ENCODE measurements at regions not wholly inside any gene's neighbourhood (a gene's known extent, or its start where the extent isn't known, plus 50 kb on each side); places are given as distances from the start of the nearest gene placed in this dataset.

GRCh38 chr3:187971629-187972028 lies 182.3 kb upstream of the LPP start:
- POLR2A ChIA-PET: interaction anchor here (0.8 kb wide), 1 partner anchor 226 kb away, joined by 3 read pairs; no protein-coding TSS in a partner anchor
- no peak overlapping the region for H3K9ac ChIP-seq (ENCODE audit: low read length)
- peaks cover 0 to 27% of the 10 kb centered on the region in 2 experiments; a peak in 2 of 4 replicates for H3K4me1 ChIP-seq (ENCODE audit: control insufficient read depth in 1 of 2, insufficient read depth in 2 of 2, low read length in 2 of 2)
- H3K27ac ChIP-seq (ENCODE audit: low read depth, low read length): no peak overlapping the region
- CTCF ChIA-PET: no interaction called here
- ATAC-seq: peak; percentile 67
- TF ChIP-seq CTCF (IDR thresholded peaks at IDR 0.05 in 2 of 3, conservative IDR thresholded peaks at IDR 0.05 in 1 of 3; ENCODE audit: borderline replicate concordance in 1 of 3, insufficient read depth in 1 of 3, low read depth in 2 of 3, low read length in 2 of 3) (peak in 2 of 3 experiments; percentile 24 to 28; a peak in 3 of 6 replicates), EZH2phosphoT487 (IDR thresholded peaks at IDR 0.05; ENCODE audit: borderline replicate concordance) (no peak), ZFX (IDR thresholded peaks at IDR 0.05) (no peak)
- no peak overlapping the region for H3K4me3 ChIP-seq (replicated peaks in 1 of 2; ENCODE audit: low read depth in 1 of 2, low read length in 2 of 2)
- RAD21 ChIA-PET (ENCODE audit: low non-redundant PET in 1 of 2, low total read pairs in 2 of 2, uncharacterized antibody in 2 of 2, unreplicated experiment in 2 of 2): no interaction called here
- H4K20me1 ChIP-seq (ENCODE audit: insufficient read depth): no peaks in the 10 kb centered on the region
- intact Hi-C loops (cut with micrococcal nuclease): no loop called here
- DNase-seq (ENCODE audit: low read depth, low spot score): no peak
- H3K9me2 ChIP-seq (ENCODE audit: insufficient read depth): no peaks in the 10 kb centered on the region
- H3K27me3 ChIP-seq (ENCODE audit: insufficient read depth, low read length): no peaks in the 10 kb centered on the region
- H3K79me2 ChIP-seq (ENCODE audit: insufficient read depth, low read length): no peaks in the 10 kb centered on the region
- BruUV-seq (replicated peaks): no TSS peak
- H3K9me3 ChIP-seq (ENCODE audit: control insufficient read depth in 1 of 2, insufficient read depth in 1 of 2, low read depth in 1 of 2, low read length in 2 of 2): no peaks in the 10 kb centered on the region
- H3K4me2 ChIP-seq (ENCODE audit: low read length): no peak overlapping the region
- H2AFZ ChIP-seq (ENCODE audit: low read depth, low read length, poor library complexity, severe bottlenecking): no peak overlapping the region
- H3K36me3 ChIP-seq (ENCODE audit: control insufficient read depth in 1 of 2, insufficient read depth in 2 of 2, low read length in 2 of 2): no peaks in the 10 kb centered on the region

GRCh38 chr3:187972454-187972853 lies 181.5 kb upstream of the LPP start:
- Histone ChIP-seq H2AFZ (ENCODE audit: low read depth, low read length, poor library complexity, severe bottlenecking) (no peak overlapping the region), H3K9me3 (ENCODE audit: control insufficient read depth in 1 of 2, insufficient read depth in 1 of 2, low read depth in 1 of 2, low read length in 2 of 2) (no peaks in the 10 kb centered on the region), H3K36me3 (ENCODE audit: control insufficient read depth in 1 of 2, insufficient read depth in 2 of 2, low read length in 2 of 2) (no peaks in the 10 kb centered on the region), H3K9ac (ENCODE audit: low read length) (no peak overlapping the region), H3K27ac (ENCODE audit: low read depth, low read length) (no peak overlapping the region), H3K4me3 (replicated peaks in 1 of 2; ENCODE audit: low read depth in 1 of 2, low read length in 2 of 2) (no peak overlapping the region), H3K4me1 (ENCODE audit: control insufficient read depth in 1 of 2, insufficient read depth in 2 of 2, low read length in 2 of 2) (peaks cover 0 to 27% of the 10 kb centered on the region in 2 experiments; a peak in 2 of 4 replicates), H4K20me1 (ENCODE audit: insufficient read depth) (no peaks in the 10 kb centered on the region), H3K27me3 (ENCODE audit: insufficient read depth, low read length) (no peaks in the 10 kb centered on the region), H3K9me2 (ENCODE audit: insufficient read depth) (no peaks in the 10 kb centered on the region), H3K4me2 (ENCODE audit: low read length) (no peak overlapping the region), H3K79me2 (ENCODE audit: insufficient read depth, low read length) (no peaks in the 10 kb centered on the region)
- DNase-seq (ENCODE audit: low read depth, low spot score) (no peak), ATAC-seq (no peak)
- ChIA-PET CTCF (no interaction called here), RAD21 (ENCODE audit: low non-redundant PET in 1 of 2, low total read pairs in 2 of 2, uncharacterized antibody in 2 of 2, unreplicated experiment in 2 of 2) (no interaction called here), POLR2A (interaction anchor here (0.8 kb wide), 1 partner anchor 227 kb away, joined by 3 read pairs; no protein-coding TSS in a partner anchor)
- intact Hi-C loops (cut with micrococcal nuclease): no loop called here
- BruUV-seq (replicated peaks): no TSS peak
- TF ChIP-seq SP1 (IDR thresholded peaks at IDR 0.05; ENCODE audit: low read depth): no peak
- TF ChIP-seq EZH2 (IDR thresholded peaks at IDR 0.05): no peak
- TF ChIP-seq POLR2A (IDR thresholded peaks at IDR 0.05; ENCODE audit: borderline replicate concordance, extremely low read depth, insufficient read depth, insufficient read length): no peak
- TF ChIP-seq SRF (IDR thresholded peaks at IDR 0.05; ENCODE audit: low read depth): no peak
- TF ChIP-seq, protein P1, sequence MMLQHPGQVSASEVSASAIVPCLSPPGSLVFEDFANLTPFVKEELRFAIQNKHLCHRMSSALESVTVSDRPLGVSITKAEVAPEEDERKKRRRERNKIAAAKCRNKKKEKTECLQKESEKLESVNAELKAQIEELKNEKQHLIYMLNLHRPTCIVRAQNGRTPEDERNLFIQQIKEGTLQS (IDR thresholded peaks at IDR 0.05): no peak
- TF ChIP-seq ELF1 (IDR thresholded peaks at IDR 0.05; ENCODE audit: borderline replicate concordance, low read depth): no peak
- no peak for TF ChIP-seq RAD21 (IDR thresholded peaks at IDR 0.05; ENCODE audit: low read depth)
- no peak for TF ChIP-seq ZNF274 (IDR thresholded peaks at IDR 0.05; ENCODE audit: low read depth, low read length)
- TF ChIP-seq EZH2phosphoT487 (IDR thresholded peaks at IDR 0.05; ENCODE audit: borderline replicate concordance): no peak
- no peak for TF ChIP-seq MAX (IDR thresholded peaks at IDR 0.05)
- TF ChIP-seq POLR2AphosphoS5 (IDR thresholded peaks at IDR 0.05; ENCODE audit: low read depth, low read length): no peak
- TF ChIP-seq JUND (IDR thresholded peaks at IDR 0.05): no peak
- no peak for TF ChIP-seq TCF7L2 (IDR thresholded peaks at IDR 0.05; ENCODE audit: borderline replicate concordance, extremely low read depth, insufficient read depth, insufficient read length)
- no peak for TF ChIP-seq ZBTB33 (IDR thresholded peaks at IDR 0.05; ENCODE audit: extremely low read depth, insufficient replicate concordance, low read length)

Data from HCT116 (cell line).